WTC11 (cell line): ENCODE measurements at regions not wholly inside any gene's neighbourhood (a gene's known extent, or its start where the extent isn't known, plus 50 kb on each side); places are given as distances from the start of the nearest gene placed in this dataset.

Experiments
- ATAC-seq: fragments of 200-7000 bp; cut with Tn5 transposase; 2 replicates; pipeline ENCODE4 v1.10.0; 2021; ENCODE audit warnings: mild to moderate bottlenecking, moderate library complexity
- CTCF ChIA-PET: fragments of 300-600 bp; sonication (Branson Sonifier 250); formaldehyde crosslinking; loops from one replicate; lab custom pipeline; 2021; ENCODE audit warnings: antibody characterized with exemption; lab: Charles Lee
- POLR2A ChIA-PET: fragments of 350-600 bp; sonication (Branson Sonifier 250); formaldehyde crosslinking; loops from one replicate; lab custom pipeline; 2021; ENCODE audit warnings: antibody characterized with exemption; lab: Charles Lee
- DNase-seq: peaks from one replicate; pipeline ENCODE4 v3.0.0; 2021; ENCODE audit warnings: low spot score
- H3K27ac Mint-ChIP-seq: 2 replicates; pipeline ENCODE4 v1.8.0; 2021; ENCODE audit warnings: mixed read lengths
- H3K27me3 Mint-ChIP-seq: 2 replicates; pipeline ENCODE4 v1.8.0; 2021; ENCODE audit warnings: low read depth, mild to moderate bottlenecking, moderate library complexity, mixed read lengths
- H3K36me3 Mint-ChIP-seq: 2 replicates; pipeline ENCODE4 v1.8.0; 2021; ENCODE audit warnings: mixed read lengths
- H3K4me1 Mint-ChIP-seq: 2 replicates; pipeline ENCODE4 v1.8.0; 2022; ENCODE audit warnings: mixed read lengths
- H3K4me3 Mint-ChIP-seq: 2 replicates; pipeline ENCODE4 v1.8.0; 2021; ENCODE audit warnings: mild to moderate bottlenecking, moderate library complexity, mixed read lengths
- H3K9me3 Mint-ChIP-seq: 2 replicates; pipeline ENCODE4 v1.8.0; 2021; ENCODE audit warnings: mixed read lengths
- ATF1 ChIP-seq: sonication (generic); formaldehyde crosslinking; IDR thresholded peaks from 2 replicates; pipeline ENCODE4 v1.8.1; 2023; ENCODE audit warnings: mild to moderate bottlenecking, moderate library complexity, missing genetic modification reagents
- ATF3 ChIP-seq: sonication (generic); formaldehyde crosslinking; conservative IDR thresholded peaks from 2 replicates; pipeline ENCODE4 v1.8.1; 2022; ENCODE audit warnings: mild to moderate bottlenecking, missing genetic modification reagents
- CBFB ChIP-seq: sonication (generic); formaldehyde crosslinking; IDR thresholded peaks from 2 replicates; pipeline ENCODE4 v1.8.1; 2022; ENCODE audit warnings: mild to moderate bottlenecking, low read depth, missing genetic modification reagents
- CREB1 ChIP-seq: sonication (generic); formaldehyde crosslinking; IDR thresholded peaks from 2 replicates; pipeline ENCODE4 v1.8.0; 2023; ENCODE audit warnings: mild to moderate bottlenecking, missing genetic modification reagents
- E2F5 ChIP-seq: sonication (generic); formaldehyde crosslinking; IDR thresholded peaks from 2 replicates; pipeline ENCODE4 v1.8.1; 2022; ENCODE audit warnings: mild to moderate bottlenecking, moderate library complexity, missing genetic modification reagents
- EMX1 ChIP-seq: fragments of 250-450 bp; sonication (Bioruptor Pico); IDR thresholded peaks from 2 replicates; pipeline ENCODE4 v1.8.0; 2021; ENCODE audit warnings: mild to moderate bottlenecking
- FOXK1 ChIP-seq: sonication (generic); formaldehyde crosslinking; IDR thresholded peaks from 2 replicates; pipeline ENCODE4 v1.8.0; 2022; ENCODE audit warnings: mild to moderate bottlenecking, moderate library complexity, missing genetic modification reagents
- FOXP4 ChIP-seq: sonication (generic); formaldehyde crosslinking; IDR thresholded peaks from 2 replicates; pipeline ENCODE4 v1.8.0; 2022; ENCODE audit warnings: mild to moderate bottlenecking, missing genetic modification reagents
- GRHL2 ChIP-seq: fragments of 250-450 bp; sonication (Bioruptor Pico); IDR thresholded peaks from 2 replicates; pipeline ENCODE4 v1.8.0; 2022; ENCODE audit warnings: mild to moderate bottlenecking, moderate library complexity; ENCODE audit not compliant: insufficient replicate concordance, severe bottlenecking
- JAZF1 ChIP-seq: fragments of 250-450 bp; sonication (Bioruptor Pico); IDR thresholded peaks from 2 replicates; pipeline ENCODE4 v1.9.0; 2021; ENCODE audit warnings: moderate library complexity, mild to moderate bottlenecking, inconsistent platforms
- KAT7 ChIP-seq: sonication (generic); formaldehyde crosslinking; IDR thresholded peaks from 2 replicates; pipeline ENCODE4 v1.8.1; 2023; ENCODE audit warnings: missing genetic modification reagents, mild to moderate bottlenecking, borderline replicate concordance
- NFE2L1 ChIP-seq: sonication (generic); formaldehyde crosslinking; IDR thresholded peaks from 2 replicates; pipeline ENCODE4 v1.8.1; 2023; ENCODE audit warnings: missing genetic modification reagents
- NFYB ChIP-seq: sonication (generic); formaldehyde crosslinking; conservative IDR thresholded peaks from 2 replicates; pipeline ENCODE4 v1.8.0; 2022; ENCODE audit warnings: low read depth, missing genetic modification reagents
- NR1H2 ChIP-seq: sonication (generic); formaldehyde crosslinking; IDR thresholded peaks from 2 replicates; pipeline ENCODE4 v1.9.0; 2021; ENCODE audit warnings: mild to moderate bottlenecking, moderate library complexity, missing genetic modification reagents
- NR2C2 ChIP-seq: sonication (generic); formaldehyde crosslinking; IDR thresholded peaks from 2 replicates; pipeline ENCODE4 v1.8.0; 2022; ENCODE audit warnings: mild to moderate bottlenecking, missing genetic modification reagents
- RORB ChIP-seq: fragments of 250-450 bp; sonication (Bioruptor Pico); IDR thresholded peaks from 2 replicates; pipeline ENCODE4 v1.9.0; 2021; ENCODE audit warnings: mild to moderate bottlenecking
- SMAD3 ChIP-seq: sonication (generic); formaldehyde crosslinking; IDR thresholded peaks from 2 replicates; pipeline ENCODE4 v1.8.0; 2022; ENCODE audit warnings: missing genetic modification reagents, mild to moderate bottlenecking, borderline replicate concordance
- SMAD4 ChIP-seq: sonication (generic); formaldehyde crosslinking; IDR thresholded peaks from 2 replicates; pipeline ENCODE4 v1.8.0; 2022; ENCODE audit warnings: mild to moderate bottlenecking, missing genetic modification reagents
- TP53 ChIP-seq: sonication (generic); formaldehyde crosslinking; IDR thresholded peaks from 2 replicates; pipeline ENCODE4 v1.8.1; 2023; ENCODE audit warnings: mild to moderate bottlenecking, missing genetic modification reagents
- ZMAT4 ChIP-seq: fragments of 250-450 bp; sonication (Bioruptor Pico); IDR thresholded peaks from 2 replicates; pipeline ENCODE4 v1.9.0; 2021; ENCODE audit warnings: mild to moderate bottlenecking
- ZNF138 ChIP-seq: sonication (generic); formaldehyde crosslinking; conservative IDR thresholded peaks from 2 replicates; pipeline ENCODE4 v1.8.1; 2022; ENCODE audit warnings: mild to moderate bottlenecking, moderate library complexity, missing genetic modification reagents
- ZNF219 ChIP-seq: sonication (generic); formaldehyde crosslinking; IDR thresholded peaks from 2 replicates; pipeline ENCODE4 v1.8.0; 2023; ENCODE audit warnings: missing genetic modification reagents, mild to moderate bottlenecking, borderline replicate concordance
- ZNF396 ChIP-seq: fragments of 250-450 bp; sonication (Bioruptor Pico); IDR thresholded peaks from 2 replicates; pipeline ENCODE4 v1.8.0; 2021; ENCODE audit warnings: mild to moderate bottlenecking, moderate library complexity, borderline replicate concordance
- ZNF416 ChIP-seq: fragments of 250-450 bp; sonication (Bioruptor Pico); IDR thresholded peaks from 2 replicates; pipeline ENCODE4 v1.9.0; 2021; ENCODE audit warnings: mild to moderate bottlenecking, inconsistent platforms
- TF ChIP-seq, protein P1 (sequence below): fragments of 250-450 bp; sonication (Bioruptor Pico); IDR thresholded peaks from 2 replicates; pipeline ENCODE4 v1.9.0; 2021; ENCODE audit warnings: mild to moderate bottlenecking, borderline replicate concordance
- TF ChIP-seq, protein P2 (sequence below): sonication (generic); formaldehyde crosslinking; IDR thresholded peaks from 2 replicates; pipeline ENCODE4 v1.8.0; 2022; ENCODE audit warnings: mild to moderate bottlenecking, missing genetic modification reagents
- TF ChIP-seq, protein P3 (sequence below): sonication (generic); formaldehyde crosslinking; IDR thresholded peaks from 2 replicates; pipeline ENCODE4 v1.8.0; 2023; ENCODE audit warnings: missing genetic modification reagents

- Mint-ChIP-seq H3K4me1 (no peaks in the 10 kb centered on the region), H3K9me3 (peaks cover 35% of the 10 kb centered on the region), H3K4me3 (no peak overlapping the region), H3K36me3 (peaks cover 8% of the 10 kb centered on the region), H3K27me3 (peaks cover 25% of the 10 kb centered on the region), H3K27ac (no peak overlapping the region)
- DNase-seq (no peak), ATAC-seq (no peak)
- ChIA-PET POLR2A (no interaction called here), CTCF (no interaction called here)
- TF ChIP-seq ZNF138 (CRISPR knock-in tag) (no peak), KAT7 (no peak), CBFB (CRISPR knock-in tag) (no peak), GRHL2 (CRISPR knock-in tag) (no peak), CREB1 (no peak), EMX1 (no peak), RORB (CRISPR knock-in tag) (no peak), SMAD3 (CRISPR knock-in tag) (no peak), NR2C2 (CRISPR knock-in tag) (no peak), NFYB (CRISPR knock-in tag) (no peak), TP53 (CRISPR knock-in tag) (no peak), FOXP4 (CRISPR knock-in tag) (no peak), E2F5 (CRISPR knock-in tag) (no peak), NR1H2 (CRISPR knock-in tag) (no peak), ZNF219 (CRISPR knock-in tag) (no peak)
- TF ChIP-seq, protein P1, sequence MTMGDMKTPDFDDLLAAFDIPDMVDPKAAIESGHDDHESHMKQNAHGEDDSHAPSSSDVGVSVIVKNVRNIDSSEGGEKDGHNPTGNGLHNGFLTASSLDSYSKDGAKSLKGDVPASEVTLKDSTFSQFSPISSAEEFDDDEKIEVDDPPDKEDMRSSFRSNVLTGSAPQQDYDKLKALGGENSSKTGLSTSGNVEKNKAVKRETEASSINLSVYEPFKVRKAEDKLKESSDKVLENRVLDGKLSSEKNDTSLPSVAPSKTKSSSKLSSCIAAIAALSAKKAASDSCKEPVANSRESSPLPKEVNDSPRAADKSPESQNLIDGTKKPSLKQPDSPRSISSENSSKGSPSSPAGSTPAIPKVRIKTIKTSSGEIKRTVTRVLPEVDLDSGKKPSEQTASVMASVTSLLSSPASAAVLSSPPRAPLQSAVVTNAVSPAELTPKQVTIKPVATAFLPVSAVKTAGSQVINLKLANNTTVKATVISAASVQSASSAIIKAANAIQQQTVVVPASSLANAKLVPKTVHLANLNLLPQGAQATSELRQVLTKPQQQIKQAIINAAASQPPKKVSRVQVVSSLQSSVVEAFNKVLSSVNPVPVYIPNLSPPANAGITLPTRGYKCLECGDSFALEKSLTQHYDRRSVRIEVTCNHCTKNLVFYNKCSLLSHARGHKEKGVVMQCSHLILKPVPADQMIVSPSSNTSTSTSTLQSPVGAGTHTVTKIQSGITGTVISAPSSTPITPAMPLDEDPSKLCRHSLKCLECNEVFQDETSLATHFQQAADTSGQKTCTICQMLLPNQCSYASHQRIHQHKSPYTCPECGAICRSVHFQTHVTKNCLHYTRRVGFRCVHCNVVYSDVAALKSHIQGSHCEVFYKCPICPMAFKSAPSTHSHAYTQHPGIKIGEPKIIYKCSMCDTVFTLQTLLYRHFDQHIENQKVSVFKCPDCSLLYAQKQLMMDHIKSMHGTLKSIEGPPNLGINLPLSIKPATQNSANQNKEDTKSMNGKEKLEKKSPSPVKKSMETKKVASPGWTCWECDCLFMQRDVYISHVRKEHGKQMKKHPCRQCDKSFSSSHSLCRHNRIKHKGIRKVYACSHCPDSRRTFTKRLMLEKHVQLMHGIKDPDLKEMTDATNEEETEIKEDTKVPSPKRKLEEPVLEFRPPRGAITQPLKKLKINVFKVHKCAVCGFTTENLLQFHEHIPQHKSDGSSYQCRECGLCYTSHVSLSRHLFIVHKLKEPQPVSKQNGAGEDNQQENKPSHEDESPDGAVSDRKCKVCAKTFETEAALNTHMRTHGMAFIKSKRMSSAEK (CRISPR knock-in tag): no peak
- TF ChIP-seq, protein P2, sequence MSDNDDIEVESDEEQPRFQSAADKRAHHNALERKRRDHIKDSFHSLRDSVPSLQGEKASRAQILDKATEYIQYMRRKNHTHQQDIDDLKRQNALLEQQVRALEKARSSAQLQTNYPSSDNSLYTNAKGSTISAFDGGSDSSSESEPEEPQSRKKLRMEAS: no peak
Measured at GRCh38 chr16:75971334-75971733, 245.0 kb upstream of the CPHXL start.

- POLR2A ChIA-PET: no interaction called here
- Mint-ChIP-seq H3K36me3 (peaks cover 15% of the 10 kb centered on the region), H3K9me3 (peaks cover 62% of the 10 kb centered on the region), H3K27me3 (peaks cover 45% of the 10 kb centered on the region), H3K4me3 (no peak overlapping the region), H3K27ac (no peak overlapping the region), H3K4me1 (peaks cover 12% of the 10 kb centered on the region)
- CTCF ChIA-PET: no interaction called here
- no peak for DNase-seq
- ATAC-seq: no peak
- no peak for TF ChIP-seq ATF3 (CRISPR knock-in tag)
- TF ChIP-seq ZMAT4: no peak
- no peak for TF ChIP-seq ZNF416 (CRISPR knock-in tag)
- no peak for TF ChIP-seq FOXK1
- no peak for TF ChIP-seq KAT7
- TF ChIP-seq RORB (CRISPR knock-in tag): no peak
- no peak for TF ChIP-seq JAZF1
- TF ChIP-seq ZNF396: no peak
- TF ChIP-seq ATF1 (CRISPR knock-in tag): no peak
- TF ChIP-seq FOXP4 (CRISPR knock-in tag): no peak
- TF ChIP-seq ZNF219 (CRISPR knock-in tag): no peak
- TF ChIP-seq SMAD4 (CRISPR knock-in tag): no peak
- no peak for TF ChIP-seq NFE2L1
- TF ChIP-seq, protein P3, sequence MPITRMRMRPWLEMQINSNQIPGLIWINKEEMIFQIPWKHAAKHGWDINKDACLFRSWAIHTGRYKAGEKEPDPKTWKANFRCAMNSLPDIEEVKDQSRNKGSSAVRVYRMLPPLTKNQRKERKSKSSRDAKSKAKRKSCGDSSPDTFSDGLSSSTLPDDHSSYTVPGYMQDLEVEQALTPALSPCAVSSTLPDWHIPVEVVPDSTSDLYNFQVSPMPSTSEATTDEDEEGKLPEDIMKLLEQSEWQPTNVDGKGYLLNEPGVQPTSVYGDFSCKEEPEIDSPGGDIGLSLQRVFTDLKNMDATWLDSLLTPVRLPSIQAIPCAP (CRISPR knock-in tag): no peak
Measured at GRCh38 chr16:75983296-75983695, 257.0 kb upstream of the CPHXL start.
